Uterus (tissue), 2 donors: ENCODE measurements at regions not wholly inside any gene's neighbourhood (a gene's known extent, or its start where the extent isn't known, plus 50 kb on each side); places are given as distances from the start of the nearest gene placed in this dataset.

Source experiments
- POLR2A ChIP-seq, 2 donors: fragments of 450-650 bp; IDR thresholded peaks; one replicate each; pipeline ENCODE4 v1.6.1; 2016; ENCODE audit warnings: antibody characterized with exemption in 2 of 2, mild to moderate bottlenecking in 1 of 2, moderate library complexity in 1 of 2
- TF ChIP-seq, protein P1 (sequence below), 4 experiments: fragments of 200-600 bp in 2 of 4; fragments of 450-650 bp in 2 of 4; sonication (generic) in 2 of 4; IDR thresholded peaks; one replicate each; pipeline ENCODE4 v1.5.1; 2016 to 2019; ENCODE audit warnings: antibody characterized with exemption in 4 of 4, mild to moderate bottlenecking in 2 of 4, moderate library complexity in 1 of 4

DNA sequence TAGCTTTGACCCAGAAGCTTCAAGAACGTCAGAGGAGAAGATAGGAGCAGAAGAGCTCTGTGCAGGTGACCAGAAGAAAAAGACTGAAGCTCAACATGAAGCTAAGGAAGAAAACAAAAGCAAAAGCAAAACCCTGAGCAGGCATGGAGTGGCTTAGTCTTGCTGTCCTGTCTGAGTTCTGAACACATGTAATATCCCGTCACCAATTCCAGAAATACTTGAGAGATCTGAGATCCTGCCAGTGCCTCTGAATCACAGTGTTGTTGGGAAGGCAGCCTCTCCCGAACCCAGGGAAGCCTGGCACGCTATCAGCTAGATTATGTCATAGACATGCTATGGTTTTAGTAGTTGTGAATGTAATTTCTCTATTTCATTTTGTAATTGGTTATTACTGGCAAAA, 235.7 kb downstream of the ICE1 start:
- TF ChIP-seq, protein P1, sequence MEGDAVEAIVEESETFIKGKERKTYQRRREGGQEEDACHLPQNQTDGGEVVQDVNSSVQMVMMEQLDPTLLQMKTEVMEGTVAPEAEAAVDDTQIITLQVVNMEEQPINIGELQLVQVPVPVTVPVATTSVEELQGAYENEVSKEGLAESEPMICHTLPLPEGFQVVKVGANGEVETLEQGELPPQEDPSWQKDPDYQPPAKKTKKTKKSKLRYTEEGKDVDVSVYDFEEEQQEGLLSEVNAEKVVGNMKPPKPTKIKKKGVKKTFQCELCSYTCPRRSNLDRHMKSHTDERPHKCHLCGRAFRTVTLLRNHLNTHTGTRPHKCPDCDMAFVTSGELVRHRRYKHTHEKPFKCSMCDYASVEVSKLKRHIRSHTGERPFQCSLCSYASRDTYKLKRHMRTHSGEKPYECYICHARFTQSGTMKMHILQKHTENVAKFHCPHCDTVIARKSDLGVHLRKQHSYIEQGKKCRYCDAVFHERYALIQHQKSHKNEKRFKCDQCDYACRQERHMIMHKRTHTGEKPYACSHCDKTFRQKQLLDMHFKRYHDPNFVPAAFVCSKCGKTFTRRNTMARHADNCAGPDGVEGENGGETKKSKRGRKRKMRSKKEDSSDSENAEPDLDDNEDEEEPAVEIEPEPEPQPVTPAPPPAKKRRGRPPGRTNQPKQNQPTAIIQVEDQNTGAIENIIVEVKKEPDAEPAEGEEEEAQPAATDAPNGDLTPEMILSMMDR (IDR thresholded peaks at IDR 0.05) = no peak
- no peak for TF ChIP-seq POLR2A (IDR thresholded peaks at IDR 0.05)
